GM18858 (cell line): ENCODE measurements at regions not wholly inside any gene's neighbourhood (a gene's known extent, or its start where the extent isn't known, plus 50 kb on each side); places are given as distances from the start of the nearest gene placed in this dataset.
"Not testable (repeated sequence)": the region's sequence is repeated elsewhere in the genome, so short reads cannot be mapped to it uniquely, and the experiment has no call there.

ENCODE experiments used
- ATAC-seq: cut with Tn5 transposase; IDR thresholded peaks from one replicate; pipeline ENCODE4 v1.9.1; 2021; ENCODE audit not compliant: unreplicated experiment

DNA sequence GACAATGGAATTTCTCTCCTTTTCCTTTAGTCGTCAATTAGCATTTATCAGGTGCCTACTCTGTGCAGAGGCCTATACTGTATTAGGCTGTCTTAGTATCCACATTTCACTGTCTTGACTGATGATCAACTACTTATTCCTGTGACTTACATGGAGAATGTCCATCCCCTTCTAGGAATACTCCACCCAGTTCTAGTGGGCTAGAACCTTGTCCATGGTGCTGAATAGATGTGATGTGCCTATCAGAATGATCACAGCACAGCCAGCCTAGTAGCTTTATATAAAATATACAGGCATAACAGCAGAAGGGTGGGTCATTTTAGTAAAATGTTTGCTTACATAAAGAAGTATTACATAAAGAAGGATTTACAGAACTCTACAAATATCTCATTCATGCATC lies 621.4 kb downstream of the PDCD6IP start:
- no peak for ATAC-seq

DNA sequence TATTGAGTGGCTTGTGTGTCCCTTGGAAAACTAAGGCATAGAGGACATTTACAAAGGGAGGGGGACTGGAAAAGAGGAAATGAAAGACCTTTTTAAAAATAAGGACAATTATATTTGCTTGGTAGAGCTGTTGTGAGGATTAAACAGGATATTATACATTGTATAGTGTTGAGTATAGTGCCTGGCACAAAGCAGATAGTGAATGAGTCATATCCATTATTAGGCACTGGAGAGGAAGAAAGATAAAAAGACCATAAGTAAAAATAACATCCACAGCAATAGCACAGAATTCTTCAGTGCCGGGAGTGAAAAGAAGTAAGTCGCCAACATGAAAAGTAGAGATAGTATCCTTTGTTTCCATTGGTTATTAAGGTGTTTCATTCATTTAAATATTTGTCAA lies 623.3 kb downstream of the PDCD6IP start:
- no peak for ATAC-seq

DNA sequence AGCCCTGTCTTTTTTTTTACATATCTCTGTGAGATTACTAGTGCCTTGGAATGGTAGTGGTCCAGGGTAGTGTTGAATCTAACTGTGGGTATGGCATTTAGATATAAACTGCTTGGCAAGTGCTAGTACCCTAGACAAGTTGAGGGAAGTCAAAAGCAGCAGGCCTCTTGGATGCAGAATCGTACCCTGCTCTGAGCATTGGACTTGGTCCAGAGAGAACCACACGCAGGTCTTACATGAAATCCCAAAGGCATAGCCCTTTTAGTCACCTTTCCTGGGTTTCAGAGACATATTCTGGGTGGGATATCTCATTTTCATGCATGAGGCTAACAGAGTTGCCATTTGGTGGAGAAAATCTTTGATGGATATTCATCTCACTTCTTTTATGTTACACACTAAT lies 641.4 kb downstream of the PDCD6IP start:
- ATAC-seq, result no peak

DNA sequence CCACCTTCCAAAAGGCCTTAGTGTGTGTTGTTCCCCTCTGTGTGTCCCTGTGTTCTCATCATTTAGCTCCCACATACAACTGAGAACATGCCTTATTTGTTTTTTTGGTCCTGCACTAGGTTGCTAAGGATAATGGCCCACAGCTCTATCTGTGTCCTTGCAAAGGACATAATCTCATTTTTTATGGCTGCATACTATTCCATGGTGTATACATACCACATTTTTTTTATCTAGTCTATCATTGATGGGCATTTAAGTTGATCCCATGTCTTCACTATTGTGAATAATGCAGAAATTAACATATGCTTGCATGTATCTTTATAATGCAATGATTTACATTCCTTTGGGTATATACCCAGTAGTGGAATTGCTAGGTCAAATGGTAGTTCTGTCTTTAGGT lies 645.7 kb downstream of the PDCD6IP start:
- no peak for ATAC-seq

DNA sequence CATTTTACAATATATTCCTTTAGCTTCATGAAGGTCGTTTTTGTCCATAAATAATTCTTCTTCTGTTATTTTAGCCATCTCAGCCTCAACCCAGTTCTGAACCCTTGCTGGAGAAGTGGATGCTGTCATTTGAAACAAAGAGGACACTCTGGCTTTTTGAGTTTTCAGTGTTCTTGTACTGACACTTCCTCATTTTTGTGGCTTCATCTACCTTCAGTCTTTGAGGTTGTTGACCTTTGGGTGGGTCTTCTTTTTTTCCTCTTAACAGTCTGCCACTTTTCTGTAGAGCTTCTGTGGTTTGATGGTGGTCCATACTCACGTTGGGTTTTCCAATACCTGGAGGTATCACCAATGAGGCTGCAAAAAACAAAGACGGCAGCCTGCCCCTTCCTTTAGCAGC lies 650.9 kb downstream of the PDCD6IP start:
- ATAC-seq, result no peak

DNA sequence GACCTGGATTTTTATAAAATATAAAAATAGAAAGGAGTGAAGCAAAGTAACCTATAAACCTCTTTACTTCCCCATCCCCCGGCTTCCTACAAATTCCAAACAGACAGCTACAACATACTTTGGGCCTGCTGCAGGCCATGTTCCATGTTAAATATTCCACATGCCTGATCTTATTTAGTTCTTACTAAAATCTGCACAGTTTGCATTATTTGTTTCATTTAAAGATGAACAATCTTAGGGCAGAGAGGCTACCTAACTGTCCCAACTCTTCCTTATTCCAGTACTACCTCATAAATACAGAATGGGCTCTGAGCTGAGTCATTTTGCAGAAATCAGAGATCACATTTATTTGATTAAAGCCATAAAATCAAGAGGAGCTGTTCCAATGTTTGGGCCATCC lies 665.0 kb downstream of the PDCD6IP start:
- ATAC-seq, result no peak

DNA sequence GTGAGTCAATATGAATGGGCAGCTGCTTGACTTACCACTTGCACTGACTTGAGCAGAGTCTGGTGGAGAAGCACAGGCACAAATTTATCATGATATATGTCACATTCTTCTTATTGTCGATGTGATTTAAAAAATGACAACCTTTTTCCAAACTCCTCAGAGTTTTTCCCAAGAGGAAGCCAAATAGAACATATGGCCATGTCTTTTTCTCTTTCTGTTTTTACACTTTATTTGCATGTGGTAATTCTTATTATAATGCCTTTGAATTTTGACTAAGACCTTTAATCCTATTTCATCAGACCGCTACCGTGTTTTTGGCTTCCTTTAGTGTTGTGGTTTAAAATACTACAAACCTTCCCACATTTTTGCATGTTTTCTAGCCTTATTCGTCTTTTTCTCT lies 666.2 kb downstream of the PDCD6IP start:
- no peak for ATAC-seq

DNA sequence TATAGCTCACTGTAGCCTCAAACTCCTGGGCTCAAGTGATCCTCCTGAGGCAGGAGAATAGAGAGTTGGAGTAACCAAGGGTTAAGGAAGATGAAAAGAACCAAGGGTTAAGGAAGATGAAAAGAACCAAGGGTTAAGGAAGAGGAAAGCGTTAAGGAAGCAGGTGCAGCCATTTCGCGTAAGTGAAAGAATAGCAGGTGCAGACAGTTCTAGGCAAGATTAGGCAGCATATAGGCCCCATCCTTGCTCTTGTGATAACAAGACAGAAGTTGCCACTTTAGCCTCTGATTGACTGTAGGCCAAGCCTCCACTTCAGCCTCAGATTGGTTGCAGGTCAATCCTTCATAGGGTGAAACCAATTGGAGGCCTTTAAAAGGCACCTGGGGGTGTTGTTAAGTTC lies 677.4 kb downstream of the PDCD6IP start:
- ATAC-seq, result no peak

DNA sequence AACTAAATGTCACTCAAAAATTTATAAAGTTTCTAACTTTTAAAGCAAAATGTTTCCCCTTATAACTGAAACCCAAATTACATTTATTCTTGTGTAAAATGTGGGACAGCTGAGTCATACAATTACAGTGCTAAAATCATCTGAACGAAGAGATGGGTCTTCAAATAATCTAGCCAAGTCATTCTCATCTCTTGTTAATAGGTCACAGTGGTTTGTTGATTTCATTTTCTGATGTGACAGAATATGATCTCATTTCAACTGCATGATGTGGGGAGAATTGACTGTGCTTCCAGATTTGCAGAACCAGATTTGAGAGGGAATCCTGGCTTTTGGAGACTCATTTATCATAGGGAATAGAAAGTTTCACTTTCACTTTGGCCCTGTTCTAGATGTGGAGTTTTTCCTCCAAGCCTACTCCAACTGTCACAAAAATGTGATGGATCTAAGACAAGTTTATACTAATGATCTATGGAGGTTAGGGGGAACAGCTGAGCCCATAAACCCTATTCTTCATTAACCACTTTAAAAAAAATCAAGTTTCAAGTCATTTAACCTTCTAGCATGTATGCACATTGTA lies 685.0 kb downstream of the PDCD6IP start:
- no peak for ATAC-seq

DNA sequence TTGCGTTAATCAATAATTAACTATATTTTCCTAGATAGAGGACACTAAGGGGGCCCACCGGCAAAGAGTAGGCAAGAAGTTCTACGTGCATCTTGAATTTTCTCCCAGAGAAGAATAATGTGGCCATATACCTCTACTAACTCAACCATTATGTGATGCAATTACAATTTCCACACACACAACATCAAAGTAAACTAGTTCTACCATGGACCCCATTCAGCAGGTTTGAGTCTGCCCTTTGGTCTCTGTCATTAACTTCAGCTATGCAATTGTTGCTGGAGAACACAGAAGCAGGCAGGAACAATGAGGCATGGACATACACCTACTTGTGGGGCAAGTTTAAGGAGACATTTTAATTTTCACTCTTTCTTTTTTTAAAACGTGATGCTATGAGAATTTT lies 705.9 kb downstream of the PDCD6IP start:
- ATAC-seq, result no peak

DNA sequence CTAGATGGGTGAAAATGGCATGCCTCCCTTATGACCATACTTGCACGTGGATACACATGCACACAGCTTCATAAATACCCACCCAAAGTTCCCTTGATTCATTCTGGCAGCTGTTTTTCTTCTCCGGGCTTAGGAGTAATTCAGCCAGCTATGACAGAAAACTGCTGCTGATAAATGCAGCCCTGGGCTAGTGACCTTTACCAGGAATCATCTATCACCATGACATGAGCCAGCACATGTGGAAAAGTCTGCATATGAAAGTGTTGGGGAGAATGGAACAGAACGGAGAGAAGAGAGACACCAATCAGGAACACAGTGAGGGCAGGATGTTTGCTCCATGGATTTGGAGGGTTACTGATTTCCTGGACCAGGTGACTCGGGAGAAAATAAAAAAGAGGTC lies 706.3 kb downstream of the PDCD6IP start:
- no peak for ATAC-seq

DNA sequence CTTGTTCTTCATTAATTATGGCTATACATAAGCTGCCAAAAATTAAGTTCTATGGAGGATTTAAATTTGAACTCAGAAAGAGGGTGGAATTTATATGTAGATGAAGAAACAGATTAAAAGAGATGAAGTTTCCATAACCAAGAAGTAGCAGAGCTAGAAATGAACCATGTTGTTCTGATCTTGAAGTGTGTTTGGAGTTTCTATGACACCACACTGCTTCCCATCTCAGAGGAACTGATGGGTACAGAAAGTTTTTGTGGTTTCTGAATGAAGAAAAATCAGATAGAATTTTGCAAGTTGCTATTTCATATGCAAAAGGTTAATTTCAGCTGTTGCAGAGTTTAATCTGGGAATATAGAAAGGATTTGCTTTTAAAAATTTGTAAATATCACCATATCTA lies 710.3 kb downstream of the PDCD6IP start:
- no peak for ATAC-seq

DNA sequence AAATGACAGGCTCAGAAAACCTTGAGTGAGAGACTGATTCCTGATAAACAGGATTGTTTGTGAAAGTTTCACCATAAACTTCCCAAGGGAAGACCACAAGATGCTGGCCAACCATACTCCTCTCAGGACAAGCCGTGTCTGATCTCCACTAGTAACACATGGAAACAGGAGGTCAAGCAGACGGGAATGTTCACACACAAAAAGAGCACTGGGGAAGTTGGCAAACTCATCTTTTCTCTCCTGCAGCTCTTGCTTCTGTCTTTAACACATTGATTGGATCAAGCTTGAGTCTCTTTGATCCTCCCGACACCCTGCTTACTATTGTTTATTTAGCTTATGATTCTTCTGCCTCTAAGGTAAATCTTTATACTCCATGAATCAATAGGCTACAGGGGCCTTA lies 713.5 kb downstream of the PDCD6IP start:
- ATAC-seq, result no peak

DNA sequence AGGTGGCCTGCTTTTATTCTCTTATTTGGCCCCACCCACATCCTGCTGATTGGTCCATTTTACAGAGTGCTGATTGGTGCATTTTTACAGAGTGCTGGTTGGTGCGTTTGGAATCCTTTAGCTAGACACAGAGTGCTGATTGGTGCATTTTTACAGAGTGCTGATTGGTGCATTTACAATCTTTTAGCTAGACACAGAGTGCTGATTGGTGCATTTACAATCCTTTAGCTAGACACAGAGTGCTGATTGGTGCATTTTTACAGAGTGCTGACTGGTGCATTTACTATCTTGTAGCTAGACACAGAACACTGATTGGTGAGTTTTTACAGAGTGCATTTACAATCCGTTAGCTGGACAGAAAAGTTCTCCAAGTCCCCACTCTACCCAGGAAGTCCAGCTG lies 720.6 kb downstream of the PDCD6IP start:
- ATAC-seq, result not testable (repeated sequence)

DNA sequence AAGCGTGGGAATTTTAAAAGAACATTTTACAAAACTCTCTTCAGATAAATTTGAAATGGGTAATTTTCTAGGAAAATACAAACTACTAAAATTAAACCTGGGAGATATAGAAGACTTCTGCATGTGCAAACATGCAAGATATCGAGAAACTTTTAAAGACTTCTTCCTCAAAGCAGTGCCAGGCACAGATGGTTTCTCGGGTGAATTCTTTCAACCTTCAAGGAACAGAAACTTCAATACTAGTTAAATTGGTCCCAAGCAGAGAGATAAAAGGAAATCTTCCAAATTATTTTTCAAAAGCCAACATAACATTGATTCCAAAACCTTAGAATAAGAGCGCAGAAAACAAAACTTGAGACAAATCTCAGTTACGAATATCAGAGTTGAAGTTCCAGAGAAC lies 732.7 kb downstream of the PDCD6IP start:
- ATAC-seq, result no peak

DNA sequence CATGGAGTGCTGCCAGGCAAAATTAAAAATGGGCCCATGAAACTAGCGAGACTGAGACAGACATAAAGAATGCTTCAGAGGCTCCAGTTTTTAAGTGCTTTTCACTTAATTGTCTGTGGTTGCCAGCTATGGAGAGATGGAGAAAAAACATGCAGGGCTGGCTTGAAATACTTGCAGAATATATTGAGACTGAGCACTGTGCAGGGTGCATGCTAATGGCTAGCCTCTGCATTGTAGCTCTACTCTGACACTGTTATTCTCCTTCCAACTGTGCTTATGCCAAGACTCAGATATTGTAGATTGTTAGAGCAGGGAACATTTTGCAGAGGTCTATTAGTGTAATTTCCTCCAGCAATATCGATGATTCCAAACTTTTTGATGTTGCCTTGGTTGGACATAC lies 735.0 kb downstream of the PDCD6IP start:
- ATAC-seq, result no peak

DNA sequence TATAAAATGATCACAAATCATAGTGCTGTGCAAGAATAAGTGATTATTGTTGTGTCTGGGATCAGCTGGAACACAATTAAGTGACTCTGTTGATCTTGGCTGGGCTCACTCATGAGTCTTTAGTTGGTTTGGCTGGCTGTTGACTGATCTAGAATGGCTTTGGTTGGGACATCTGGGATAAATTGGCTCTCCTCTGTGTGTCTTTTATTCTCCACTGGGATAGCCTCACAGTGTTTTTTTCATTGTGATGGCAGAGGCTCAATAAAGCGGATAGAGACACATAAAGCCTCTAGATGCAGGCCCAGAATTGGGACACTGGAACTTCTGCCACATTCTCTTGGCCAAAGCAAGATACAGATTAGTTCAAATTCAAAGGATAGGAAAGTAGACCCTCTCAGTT lies 735.6 kb downstream of the PDCD6IP start:
- no peak for ATAC-seq

DNA sequence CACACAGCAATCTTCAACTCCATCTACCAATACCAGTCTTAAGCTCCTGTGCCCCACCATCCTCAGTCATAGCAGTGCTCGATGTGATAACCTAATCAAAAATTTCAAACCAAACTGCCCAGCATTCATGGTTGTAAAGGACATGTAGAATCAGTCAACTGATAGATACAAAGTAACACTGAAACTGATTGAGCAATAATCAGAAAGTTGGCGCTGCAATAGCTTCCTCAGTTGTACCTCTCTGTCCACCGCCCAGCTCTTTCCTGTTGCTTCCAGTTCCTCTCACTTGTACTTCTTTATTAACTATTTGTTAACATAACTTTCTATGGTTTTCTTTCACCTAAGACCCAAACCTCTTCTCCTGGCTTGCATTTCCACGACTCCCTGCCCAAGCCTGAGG lies 745.7 kb downstream of the PDCD6IP start:
- ATAC-seq, result no peak

DNA sequence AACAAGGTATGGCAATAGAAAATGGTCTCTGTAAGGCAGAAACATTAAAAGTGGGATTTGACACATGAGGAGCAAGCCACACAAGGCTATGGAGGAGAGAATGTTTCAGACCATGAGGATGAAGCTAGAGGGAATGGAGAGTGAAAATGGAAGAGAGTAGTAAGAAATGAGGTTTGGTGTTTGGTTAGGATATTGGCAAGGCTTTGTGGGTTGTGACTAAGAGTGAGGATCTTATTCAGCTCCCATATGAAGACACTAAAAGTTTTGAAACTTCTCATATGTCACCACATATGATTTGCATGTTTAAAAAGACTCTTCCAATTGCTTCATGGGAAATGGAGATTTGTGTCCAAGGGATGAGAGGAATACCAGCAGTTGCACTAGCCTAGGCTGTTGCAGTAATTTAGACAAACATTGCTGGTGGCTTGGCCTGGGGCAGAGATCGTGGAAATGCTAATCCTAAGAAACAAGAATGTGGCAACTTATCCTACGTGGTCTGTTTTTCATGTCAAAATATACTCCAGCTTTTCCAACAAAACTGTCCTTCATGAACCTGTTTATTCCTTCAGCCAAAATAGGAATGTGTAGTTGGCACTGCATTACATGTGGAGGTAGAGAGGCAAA lies 749.0 kb downstream of the PDCD6IP start:
- ATAC-seq, result no peak

DNA sequence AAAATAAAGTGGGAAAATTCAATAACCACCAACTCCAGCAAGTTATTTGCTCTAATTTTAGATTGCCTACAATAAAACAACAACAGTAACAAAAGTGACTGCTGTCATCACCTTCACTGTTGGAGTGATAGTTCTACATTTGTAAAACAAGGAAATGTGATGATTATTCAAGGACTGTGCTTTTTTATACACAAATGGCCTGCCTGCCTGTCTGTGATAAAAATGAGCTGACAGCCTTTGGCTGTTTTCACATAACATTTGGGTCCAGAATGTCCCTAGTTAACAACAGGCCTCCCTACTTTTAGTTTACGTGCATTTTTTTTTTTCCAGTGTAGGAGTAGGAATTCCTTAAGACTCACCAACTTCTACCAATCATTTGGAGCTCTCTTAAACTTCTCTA lies 768.8 kb downstream of the PDCD6IP start:
- no peak for ATAC-seq

DNA sequence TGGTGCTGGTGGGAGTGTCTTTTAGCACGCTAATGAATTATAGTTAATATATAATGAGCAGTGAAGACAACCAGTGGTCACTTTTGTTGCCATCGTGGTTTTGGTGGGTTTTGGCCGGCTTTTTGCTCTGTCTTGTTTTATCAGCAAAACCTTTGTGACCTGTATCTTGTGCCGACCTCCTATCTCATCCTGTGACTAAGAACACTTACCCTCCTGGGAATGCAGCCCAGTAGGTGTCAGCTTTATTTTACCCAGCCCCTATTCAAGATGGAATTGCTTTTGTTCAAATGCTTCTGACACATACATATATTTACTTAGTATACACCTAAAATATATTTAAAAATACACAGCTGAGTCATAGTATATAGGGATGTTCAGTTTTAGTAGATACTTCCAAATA lies 770.3 kb downstream of the PDCD6IP start:
- ATAC-seq, result no peak

DNA sequence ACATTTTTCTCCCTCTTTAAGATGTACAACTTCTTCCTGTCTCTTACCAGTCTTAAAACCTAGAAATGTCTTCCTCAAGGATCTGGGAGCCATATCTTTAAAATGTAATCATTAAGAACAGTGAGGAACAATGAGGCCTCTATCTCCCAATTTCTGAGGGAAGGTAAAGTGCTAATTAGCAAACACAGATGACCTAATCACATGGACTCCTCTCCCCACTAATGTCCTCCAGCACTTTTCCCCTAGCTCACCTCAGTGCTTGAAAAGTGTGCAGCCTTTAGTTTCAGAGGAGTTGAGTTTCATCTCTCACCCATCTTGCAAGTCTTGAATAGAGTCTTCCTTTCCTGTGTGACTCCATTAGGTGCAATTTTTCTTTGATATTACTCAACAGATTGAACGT lies 771.0 kb downstream of the PDCD6IP start:
- no peak for ATAC-seq

DNA sequence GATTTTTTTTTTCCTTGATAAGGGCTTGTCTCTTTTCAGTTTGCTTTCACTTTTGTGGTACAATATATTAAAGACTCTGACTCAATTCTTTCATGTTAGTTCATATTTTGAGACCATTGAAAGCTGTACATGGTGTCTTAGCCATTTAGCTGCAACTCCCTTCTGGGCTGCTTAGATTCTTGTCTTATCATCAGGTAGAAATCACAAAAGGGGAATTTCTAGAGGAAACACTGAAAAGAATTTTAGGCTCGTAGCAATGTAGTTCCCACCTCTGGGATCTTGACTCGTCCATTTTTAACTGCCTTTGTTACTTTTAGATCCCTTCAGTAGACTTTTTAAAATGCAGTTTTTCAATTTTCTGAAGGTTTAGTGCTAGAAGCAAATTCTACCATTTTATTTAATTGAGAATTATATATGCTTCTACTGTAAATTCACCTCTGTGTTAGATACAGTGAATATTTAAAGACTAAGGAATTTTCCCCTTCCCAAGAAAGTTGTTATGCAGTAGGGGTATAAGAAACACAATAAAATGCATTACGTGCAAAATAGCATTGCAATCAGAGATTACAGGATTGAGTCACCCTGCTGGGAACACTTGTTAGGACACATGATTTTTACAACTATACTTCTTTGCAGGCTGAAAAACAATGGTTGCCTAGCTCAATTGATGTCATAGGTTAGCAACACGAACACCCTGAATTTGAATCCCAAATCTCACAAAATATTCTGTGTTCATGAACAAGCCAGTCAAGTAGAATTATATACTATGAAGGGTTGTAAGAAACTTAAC lies 772.7 kb downstream of the PDCD6IP start:
- no peak for ATAC-seq
